ENCODE measurements at regions not wholly inside any gene's neighbourhood (a gene's known extent, or its start where the extent isn't known, plus 50 kb on each side); places are given as distances from the start of the nearest gene placed in this dataset.

GRCh38 chr4:173919861-173920260, 363.6 kb downstream of the FBXO8 start:
- TF ChIP-seq POLR2A (IDR thresholded peaks at IDR 0.05) (no peak), CTCF (IDR thresholded peaks at IDR 0.05) (no peak)
